Amniotic stem cell (primary cell): ENCODE measurements at regions not wholly inside any gene's neighbourhood (a gene's known extent, or its start where the extent isn't known, plus 50 kb on each side); places are given as distances from the start of the nearest gene placed in this dataset.
"Not testable (repeated sequence)": the region's sequence is repeated elsewhere in the genome, so short reads cannot be mapped to it uniquely, and the experiment has no call there.

Experiments
- DNase-seq: peaks from one replicate; lab custom pipeline; 2025; lab: John Stamatoyannopoulos, UW

DNA sequence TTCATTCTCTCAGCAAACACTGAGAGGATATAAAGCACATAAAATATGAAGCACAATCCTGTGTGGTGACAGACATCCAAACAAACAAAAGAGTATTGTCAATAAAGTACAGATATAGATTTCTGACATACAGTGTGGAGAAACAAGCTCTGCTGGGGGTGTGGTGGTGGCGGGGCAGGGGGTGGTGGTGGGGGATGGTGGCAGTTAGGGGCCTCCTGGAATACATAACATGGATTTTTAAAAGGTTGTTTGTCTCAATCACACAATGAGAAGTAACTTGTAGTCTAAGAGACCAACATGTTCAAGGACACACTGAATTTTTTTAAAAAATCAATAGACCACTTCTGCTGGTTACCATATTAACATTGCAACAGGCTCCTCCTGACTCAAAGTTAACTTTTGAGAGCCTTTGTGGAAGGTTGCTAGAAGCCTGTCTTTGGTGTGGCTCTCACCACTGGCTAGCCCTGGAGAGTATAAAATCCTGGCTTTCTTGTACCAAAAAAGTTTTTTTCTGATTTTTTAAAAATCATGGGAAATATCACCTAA is 1197.4 kb downstream of the SUCLG1 start:
- DNase-seq: no peak

GRCh38 chr2:83253848-83254247 is 1205.2 kb downstream of the SUCLG1 start:
- DNase-seq: no peak

- no peak for DNase-seq
Measured at GRCh38 chr2:83251321-83251872, 1207.7 kb downstream of the SUCLG1 start.

GRCh38 chr2:83245806-83246537 is 1213.1 kb downstream of the SUCLG1 start:
- not testable (repeated sequence) for DNase-seq

GRCh38 chr2:83240611-83241010 is 1218.5 kb downstream of the SUCLG1 start:
- no peak for DNase-seq

- no peak for DNase-seq
Measured at GRCh38 chr2:83238111-83238510, 1221.0 kb downstream of the SUCLG1 start.

DNA sequence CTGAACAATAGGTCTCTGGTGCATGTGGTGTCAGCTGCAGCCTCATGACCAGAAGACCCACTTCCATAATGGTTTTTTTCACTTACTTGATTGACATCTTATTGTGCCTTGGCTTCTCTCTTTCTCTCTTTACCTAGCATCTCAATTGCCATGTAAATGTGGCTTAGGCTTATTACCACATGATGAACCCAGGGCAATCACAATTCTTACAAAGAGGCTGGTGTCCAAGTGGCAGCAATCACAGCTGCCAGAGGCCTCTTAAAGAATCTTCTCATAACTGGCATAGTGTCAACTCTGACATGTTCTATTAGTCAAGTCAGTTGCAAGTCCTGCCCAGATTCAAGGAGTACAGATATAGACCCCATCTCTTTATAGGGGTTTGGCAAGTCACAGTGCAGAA is 1224.8 kb downstream of the SUCLG1 start:
- DNase-seq: no peak

- DNase-seq: no peak
Measured at GRCh38 chr2:83233781-83234180, 1225.3 kb downstream of the SUCLG1 start.

- DNase-seq: no peak
Measured at GRCh38 chr2:83233326-83233725, 1225.8 kb downstream of the SUCLG1 start.

- no peak for DNase-seq
Measured at GRCh38 chr2:83229443-83229842, 1229.6 kb downstream of the SUCLG1 start.

DNA sequence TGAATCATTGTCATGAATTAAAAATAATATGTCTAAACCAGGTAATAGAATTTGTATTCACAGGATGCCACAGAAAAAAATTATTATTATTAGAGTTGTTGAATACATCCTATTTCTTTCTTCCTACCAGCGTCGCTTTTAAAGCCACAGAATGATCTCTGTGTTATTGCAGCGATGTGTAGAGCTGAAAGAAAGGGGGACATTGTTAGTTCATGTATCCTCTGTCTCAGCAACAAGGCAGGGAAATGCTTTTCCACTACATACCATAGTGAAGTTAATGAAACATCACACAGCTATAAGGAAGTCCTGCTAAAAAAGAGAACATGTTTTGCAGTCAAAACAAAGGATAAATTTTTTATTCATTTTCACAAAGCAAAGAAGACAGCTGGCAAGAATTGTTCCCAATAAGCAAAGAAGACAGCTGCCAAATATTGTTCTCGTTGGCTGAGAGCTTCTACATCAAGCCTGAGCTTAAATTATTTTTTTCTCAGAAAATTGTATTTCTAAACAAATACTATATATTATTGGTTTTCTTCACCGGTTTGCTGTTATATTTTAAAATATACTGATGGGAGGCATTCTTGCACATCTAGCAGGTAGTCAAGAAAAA is 1234.4 kb downstream of the SUCLG1 start:
- DNase-seq: no peak

- DNase-seq: no peak
Measured at GRCh38 chr2:83221258-83221657, 1237.8 kb downstream of the SUCLG1 start.

- DNase-seq: no peak
Measured at GRCh38 chr2:83217854-83218253, 1241.2 kb downstream of the SUCLG1 start.

DNA sequence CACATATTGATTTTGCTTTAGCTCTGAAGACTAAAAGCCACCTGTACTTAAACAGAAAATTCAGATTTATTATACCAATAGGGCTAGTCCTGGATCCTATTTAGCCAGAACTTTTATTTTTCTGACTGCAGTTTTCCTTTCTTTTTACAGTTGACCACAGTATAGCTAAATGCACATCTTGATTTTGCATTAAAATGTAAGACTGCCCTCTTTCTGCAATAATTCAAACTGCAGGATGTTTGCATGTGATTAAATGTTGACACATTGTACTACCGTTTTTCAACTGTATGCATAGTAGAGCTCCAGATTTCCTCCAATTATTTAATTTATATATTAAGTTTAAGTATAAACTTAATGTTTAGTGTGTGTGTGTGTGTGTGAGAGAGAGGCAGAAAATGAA is 1262.9 kb downstream of the SUCLG1 start:
- DNase-seq: peak; percentile 5

GRCh38 chr2:83191316-83191715 is 1267.8 kb downstream of the SUCLG1 start:
- DNase-seq: no peak

GRCh38 chr2:83186105-83186760 is 1272.8 kb downstream of the SUCLG1 start:
- DNase-seq: no peak

- not testable (repeated sequence) for DNase-seq
Measured at GRCh38 chr2:83180862-83181530, 1278.1 kb downstream of the SUCLG1 start.

DNA sequence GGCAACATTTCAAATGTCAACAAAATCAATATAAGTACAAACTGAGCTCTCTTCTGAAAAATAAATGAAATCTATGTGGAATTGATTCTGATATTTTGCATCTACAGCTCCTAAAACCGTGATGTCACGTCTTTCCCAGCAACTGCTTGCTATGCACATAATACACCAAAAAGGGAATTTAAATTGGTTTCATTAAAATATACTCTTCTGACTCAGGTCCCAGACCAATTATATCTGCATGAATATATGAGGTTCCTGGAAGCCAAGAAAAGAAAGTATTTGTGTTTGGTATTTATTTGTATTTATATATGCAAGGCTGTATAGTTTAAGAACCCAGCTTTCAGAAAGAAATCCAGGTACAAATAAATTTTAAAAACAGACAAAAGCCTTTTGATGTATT is 1282.5 kb downstream of the SUCLG1 start:
- no peak for DNase-seq

DNA sequence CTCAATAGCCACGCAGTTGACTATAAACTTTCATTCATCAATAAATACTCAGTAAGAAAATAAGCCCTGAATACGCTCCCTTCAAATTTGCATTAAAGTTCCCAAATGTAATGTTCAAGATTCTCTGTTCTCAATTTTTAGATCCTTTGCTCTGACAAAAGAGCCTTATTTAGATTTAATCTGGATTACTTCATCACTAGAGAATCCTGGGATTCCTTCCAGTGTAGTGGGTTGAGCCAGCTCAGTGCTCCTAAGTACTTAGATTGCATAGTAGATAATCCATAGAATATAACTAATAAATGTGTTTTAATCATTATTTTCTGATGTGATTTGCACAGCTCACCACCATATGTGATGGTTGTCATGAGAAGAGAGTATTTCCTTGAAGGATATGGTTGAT is 1286.2 kb downstream of the SUCLG1 start:
- DNase-seq: no peak

DNA sequence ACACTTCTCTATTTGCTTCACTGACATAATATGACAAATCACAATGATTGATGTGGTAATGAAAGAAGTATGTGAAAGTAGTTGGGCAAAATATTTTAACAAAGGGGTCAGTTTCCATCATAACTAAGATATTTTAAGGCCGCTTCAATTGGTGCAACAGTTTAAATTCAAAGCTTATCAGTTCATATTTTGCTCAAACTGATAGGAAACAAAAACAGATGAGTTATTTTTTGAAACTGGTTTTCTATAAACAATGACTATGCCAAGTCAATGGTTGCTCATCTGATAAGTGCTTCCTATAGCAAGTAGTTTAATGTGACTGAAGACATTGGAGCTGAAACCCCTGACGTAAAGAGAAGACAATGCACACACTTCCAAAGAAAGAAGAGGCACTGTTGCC is 1290.7 kb downstream of the SUCLG1 start:
- DNase-seq: no peak

DNA sequence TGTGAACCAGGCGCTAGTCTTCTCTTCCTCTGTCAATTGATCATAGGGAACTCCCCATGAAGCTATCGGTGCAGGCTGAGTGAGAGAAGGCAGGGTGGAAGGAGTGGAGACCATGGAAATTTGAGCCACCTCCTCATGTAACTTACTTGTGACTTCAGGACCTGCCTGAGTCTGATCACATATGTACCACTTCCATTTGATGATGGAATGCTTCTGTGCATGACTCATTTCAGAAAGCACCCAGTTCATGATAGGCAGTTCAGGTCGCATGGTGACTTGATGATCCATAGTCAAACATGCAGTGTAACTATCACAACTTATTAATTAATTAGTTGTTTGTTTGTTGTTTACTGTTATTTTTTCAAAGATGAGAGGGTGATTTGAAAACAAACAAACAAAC is 1296.7 kb downstream of the SUCLG1 start:
- no peak for DNase-seq

GRCh38 chr2:83160571-83160970 is 1298.5 kb downstream of the SUCLG1 start:
- DNase-seq: no peak
